Adrenal gland (tissue), 9 donors: ENCODE measurements at regions not wholly inside any gene's neighbourhood (a gene's known extent, or its start where the extent isn't known, plus 50 kb on each side); places are given as distances from the start of the nearest gene placed in this dataset.

Experiments
- DNase-seq, 7 donors: peaks; one replicate each; pipeline ENCODE4 v3.0.0-alpha.2; 2019 to 2020
- H3K27ac ChIP-seq, 5 donors: fragments of 200-600 bp; sonication (generic) in 4 of 5; 1 replicate in 3 of 5; 2 replicates in 2 of 5; pipeline versions ENCODE4 v1.5.1 to v1.8.0; 2016 to 2020; ENCODE audit warnings: mild to moderate bottlenecking in 1 of 5
- H3K27me3 ChIP-seq: fragments of 200-600 bp; 2 replicates; pipeline ENCODE4 v1.8.0; 2021
- H3K36me3 ChIP-seq, 2 donors: fragments of 200-600 bp; replicated peaks in 1 of 2; 1 replicate in 1 of 2; 2 replicates in 1 of 2; pipeline versions ENCODE4 v1.5.1 to v1.8.0; 2018 to 2022
- H3K4me1 ChIP-seq, 2 donors: fragments of 200-600 bp; replicated peaks in 1 of 2; 1 replicate in 1 of 2; 2 replicates in 1 of 2; pipeline versions ENCODE4 v1.5.1 to v1.8.0; 2018 to 2021
- H3K4me3 ChIP-seq, 4 donors: fragments of 200-600 bp; sonication (generic) in 3 of 4; one replicate each; pipeline ENCODE4 v1.5.1; 2016 to 2018
- H3K9me3 ChIP-seq, 3 donors: fragments of 200-600 bp; sonication (generic) in 1 of 3; replicated peaks in 1 of 3; 1 replicate in 2 of 3; 2 replicates in 1 of 3; pipeline versions ENCODE4 v1.5.1 to v1.8.0; 2016 to 2021
- CTCF ChIP-seq, 6 experiments: fragments of 450-650 bp in 4 of 6; fragments of 200-600 bp in 2 of 6; sonication (generic) in 1 of 6; IDR thresholded peaks; 1 replicate in 5 of 6; 2 replicates in 1 of 6; pipeline versions ENCODE4 v1.5.1 to v1.8.0; 2016 to 2021; ENCODE audit warnings: antibody characterized with exemption in 6 of 6, mild to moderate bottlenecking in 2 of 6, moderate library complexity in 1 of 6
- POLR2A ChIP-seq, 2 donors: fragments of 450-650 bp; IDR thresholded peaks; one replicate each; pipeline ENCODE4 v1.6.1; 2017; ENCODE audit warnings: antibody characterized with exemption in 2 of 2, mild to moderate bottlenecking in 2 of 2, moderate library complexity in 1 of 2
- WGBS, 4 donors: extraction: QIAGEN DNeasy Blood & Tissue Kit in 2 of 4; methylation state at CpG; one replicate each; pipeline versions ENCODE4 v1.1.5 to v1.1.7; 2013 to 2017; 5-methylcytosine and 5-hydroxymethylcytosine counted together
- intact Hi-C, 2 donors: fragments of 100-400 bp; cut with DNase I; formaldehyde crosslinking; loops; one replicate each; pipeline versions ENCODE4 v1.14.1 to v1.15.0; 2022 to 2023
- donor health status: healthy with polysubstance abuse.
- donor health status: Bipolar disorder and iron deficiency.
- donor health status: DM: yes; HTN: yes; CAD: no.
- donor health status: DM: no; HTN: no; CAD: no.
- donor health status: DM: no; HTN: no; CAD: no.

GRCh38 chr10:25815236-25815635, 118.8 kb upstream of the MYO3A start:
- TF ChIP-seq POLR2A (IDR thresholded peaks at IDR 0.05) (no peak), CTCF (IDR thresholded peaks at IDR 0.05) (no peak)
- Histone ChIP-seq H3K36me3 (no peaks in the 10 kb centered on the region), H3K27ac (no peak overlapping the region), H3K9me3 (no peaks in the 10 kb centered on the region), H3K4me1 (no peaks in the 10 kb centered on the region), H3K27me3 (peaks cover 7% of the 10 kb centered on the region), H3K4me3 (no peak overlapping the region)
- 33 to 90% (median 61%) methylated on average over 1 of the region's 1 CpG for WGBS, 4 donors
- DNase-seq = no peak
- intact Hi-C loops = no loop called here

GRCh38 chr10:25815999-25816768, 117.8 kb upstream of the MYO3A start:
- H3K9me3 ChIP-seq = no peaks in the 10 kb centered on the region
- no peak overlapping the region for H3K27ac ChIP-seq
- TF ChIP-seq CTCF (IDR thresholded peaks at IDR 0.05) = no peak
- no peak for TF ChIP-seq POLR2A (IDR thresholded peaks at IDR 0.05)
- intact Hi-C loops = no loop called here
- H3K4me1 ChIP-seq = no peaks in the 10 kb centered on the region
- WGBS, 4 donors = 27 to 29% (median 28%) methylated on average over 8 of the region's 8 CpGs
- no peaks in the 10 kb centered on the region for H3K36me3 ChIP-seq
- DNase-seq = no peak
- H3K27me3 ChIP-seq = peaks cover 7% of the 10 kb centered on the region
- H3K4me3 ChIP-seq = no peak overlapping the region

GRCh38 chr10:25817200-25817599, 116.8 kb upstream of the MYO3A start:
- intact Hi-C loops = no loop called here
- no peak for TF ChIP-seq CTCF (IDR thresholded peaks at IDR 0.05)
- no peak for TF ChIP-seq POLR2A (IDR thresholded peaks at IDR 0.05)
- H3K36me3 ChIP-seq = no peaks in the 10 kb centered on the region
- H3K27ac ChIP-seq = no peak overlapping the region
- WGBS, 4 donors = 78 to 86% (median 81%) methylated on average over 1 of the region's 1 CpG
- no peak for DNase-seq
- no peaks in the 10 kb centered on the region for H3K4me1 ChIP-seq
- H3K27me3 ChIP-seq = peaks cover 7% of the 10 kb centered on the region
- H3K9me3 ChIP-seq = no peaks in the 10 kb centered on the region
- no peak overlapping the region for H3K4me3 ChIP-seq

GRCh38 chr10:25818751-25819150, 115.3 kb upstream of the MYO3A start:
- 46 to 56% (median 53%) methylated on average over 9 of the region's 9 CpGs for WGBS, 4 donors
- no peak for DNase-seq
- Histone ChIP-seq H3K9me3 (no peaks in the 10 kb centered on the region), H3K4me3 (no peak overlapping the region), H3K27me3 (peaks cover 7% of the 10 kb centered on the region), H3K4me1 (no peaks in the 10 kb centered on the region), H3K36me3 (no peaks in the 10 kb centered on the region), H3K27ac (no peak overlapping the region)
- TF ChIP-seq POLR2A (IDR thresholded peaks at IDR 0.05) (no peak), CTCF (IDR thresholded peaks at IDR 0.05) (no peak)
- intact Hi-C loops = no loop called here
